IPS DF 6.9 (cell line): ENCODE measurements at regions not wholly inside any gene's neighbourhood (a gene's known extent, or its start where the extent isn't known, plus 50 kb on each side); places are given as distances from the start of the nearest gene placed in this dataset.

ENCODE experiments used
- DNase-seq: peaks from one replicate; pipeline ENCODE4 v3.0.0-alpha.2; 2013; ENCODE audit warnings: low read depth, low spot score
- H3K27ac ChIP-seq: one replicate; pipeline ENCODE4 v1.5.1; 2013; ENCODE audit warnings: low read length, control low read depth
- H3K27me3 ChIP-seq: 2 replicates; pipeline ENCODE4 v1.6.1; 2013; ENCODE audit warnings: mild to moderate bottlenecking, low read length; ENCODE audit not compliant: control insufficient read depth, insufficient read depth
- H3K36me3 ChIP-seq: 2 replicates; pipeline ENCODE4 v1.6.1; 2013; ENCODE audit warnings: low read length; ENCODE audit not compliant: control insufficient read depth, insufficient read depth
- H3K4me1 ChIP-seq: 2 replicates; pipeline ENCODE4 v1.6.1; 2013; ENCODE audit warnings: low read length; ENCODE audit not compliant: control insufficient read depth, insufficient read depth
- H3K4me3 ChIP-seq: 2 replicates; pipeline ENCODE4 v1.5.1; 2013; ENCODE audit warnings: mild to moderate bottlenecking, low read length
- H3K9me3 ChIP-seq: 2 replicates; pipeline ENCODE4 v1.6.1; 2013; ENCODE audit warnings: low read length, inconsistent platforms; ENCODE audit not compliant: control insufficient read depth, insufficient read depth
- WGBS: extraction: QIAGEN DNeasy Blood & Tissue Kit; methylation state at CpG from one replicate; pipeline ENCODE4 v1.1.7; 2013; ENCODE audit warnings: mixed read lengths, missing lambda C conversion rate; ENCODE audit not compliant: insufficient read length, insufficient coverage; 5-methylcytosine and 5-hydroxymethylcytosine counted together

GRCh38 chr10:118108194-118109026 is 61.7 kb upstream of the RAB11FIP2 start:
- no peaks in the 10 kb centered on the region for H3K4me1 ChIP-seq
- no CpG with 5 or more reads among the region's 20 CpGs for WGBS
- H3K27me3 ChIP-seq = no peaks in the 10 kb centered on the region
- DNase-seq = no peak
- no peak overlapping the region for H3K27ac ChIP-seq
- H3K9me3 ChIP-seq = no peaks in the 10 kb centered on the region
- H3K36me3 ChIP-seq = no peaks in the 10 kb centered on the region
- H3K4me3 ChIP-seq = no peak overlapping the region

- DNase-seq = no peak
- no CpG with 5 or more reads among the region's 2 CpGs for WGBS
- Histone ChIP-seq H3K4me1 (no peaks in the 10 kb centered on the region), H3K9me3 (no peaks in the 10 kb centered on the region), H3K4me3 (no peak overlapping the region), H3K27me3 (no peaks in the 10 kb centered on the region), H3K36me3 (no peaks in the 10 kb centered on the region), H3K27ac (no peak overlapping the region)
These were observed 60.8 kb upstream of the RAB11FIP2 start for GRCh38 chr10:118107541-118107940.

- no peaks in the 10 kb centered on the region for H3K27me3 ChIP-seq
- no peaks in the 10 kb centered on the region for H3K4me1 ChIP-seq
- H3K27ac ChIP-seq = no peak overlapping the region
- DNase-seq = no peak
- WGBS = no CpG with 5 or more reads among the region's 1 CpG
- H3K4me3 ChIP-seq = no peak overlapping the region
- H3K36me3 ChIP-seq = no peaks in the 10 kb centered on the region
- H3K9me3 ChIP-seq = no peaks in the 10 kb centered on the region
These were observed 60.3 kb upstream of the RAB11FIP2 start for GRCh38 chr10:118107040-118107439.

GRCh38 chr10:118106426-118106825 is 59.7 kb upstream of the RAB11FIP2 start:
- no CpG with 5 or more reads among the region's 3 CpGs for WGBS
- H3K9me3 ChIP-seq = no peaks in the 10 kb centered on the region
- no peaks in the 10 kb centered on the region for H3K36me3 ChIP-seq
- no peaks in the 10 kb centered on the region for H3K4me1 ChIP-seq
- peak; percentile 20 for DNase-seq
- no peaks in the 10 kb centered on the region for H3K27me3 ChIP-seq
- H3K27ac ChIP-seq = no peak overlapping the region
- no peak overlapping the region for H3K4me3 ChIP-seq

- Histone ChIP-seq H3K27me3 (no peaks in the 10 kb centered on the region), H3K4me3 (no peak overlapping the region), H3K36me3 (no peaks in the 10 kb centered on the region), H3K9me3 (no peaks in the 10 kb centered on the region), H3K4me1 (no peaks in the 10 kb centered on the region), H3K27ac (no peak overlapping the region)
- no CpG with 5 or more reads among the region's 1 CpG for WGBS
- no peak for DNase-seq
These were observed 55.4 kb upstream of the RAB11FIP2 start for GRCh38 chr10:118102121-118102520.

- no CpG with 5 or more reads among the region's 3 CpGs for WGBS
- no peak overlapping the region for H3K27ac ChIP-seq
- H3K4me3 ChIP-seq = no peak overlapping the region
- H3K9me3 ChIP-seq = no peaks in the 10 kb centered on the region
- H3K4me1 ChIP-seq = no peaks in the 10 kb centered on the region
- DNase-seq = no peak
- H3K27me3 ChIP-seq = no peaks in the 10 kb centered on the region
- no peaks in the 10 kb centered on the region for H3K36me3 ChIP-seq
These were observed 54.8 kb upstream of the RAB11FIP2 start for GRCh38 chr10:118101501-118101900.
